NB4 (cell line): ENCODE measurements at regions not wholly inside any gene's neighbourhood (a gene's known extent, or its start where the extent isn't known, plus 50 kb on each side); places are given as distances from the start of the nearest gene placed in this dataset.

ENCODE experiments used
- MYC ChIP-seq: IDR thresholded peaks from 2 replicates; pipeline ENCODE4 v1.6.1; 2011; ENCODE audit warnings: low read depth, low read length
- POLR2A ChIP-seq: IDR thresholded peaks from 2 replicates; pipeline ENCODE4 v1.6.1; 2011; ENCODE audit warnings: mild to moderate bottlenecking; ENCODE audit not compliant: insufficient read length; ENCODE audit errors: extremely low read depth
- TF ChIP-seq, protein P1 (sequence below): IDR thresholded peaks from one replicate; pipeline ENCODE4 v1.5.1; 2012; ENCODE audit warnings: low read depth, low read length
- TF ChIP-seq, protein P2 (sequence below): IDR thresholded peaks from 2 replicates; pipeline ENCODE4 v1.6.1; 2011; ENCODE audit warnings: low read depth, low read length

DNA sequence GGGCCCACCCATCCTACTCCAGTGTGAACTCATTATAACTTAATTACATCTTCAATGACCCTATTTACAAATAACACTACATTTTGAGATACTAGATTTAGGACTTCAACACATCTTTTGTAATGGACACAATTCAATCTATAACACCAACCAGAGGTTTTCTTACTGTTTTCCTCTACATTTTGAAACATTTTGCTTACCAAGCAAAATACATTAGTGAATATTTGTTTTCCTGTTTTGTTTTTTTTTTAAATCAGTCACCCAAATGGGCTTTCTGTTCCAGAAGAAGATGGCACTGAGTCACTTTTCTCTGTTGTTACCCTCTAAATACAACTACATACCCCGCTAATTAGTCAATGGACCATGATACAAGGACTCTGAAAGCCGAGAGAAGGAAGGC lies 69.2 kb upstream of the PRNP start:
- TF ChIP-seq, protein P1, sequence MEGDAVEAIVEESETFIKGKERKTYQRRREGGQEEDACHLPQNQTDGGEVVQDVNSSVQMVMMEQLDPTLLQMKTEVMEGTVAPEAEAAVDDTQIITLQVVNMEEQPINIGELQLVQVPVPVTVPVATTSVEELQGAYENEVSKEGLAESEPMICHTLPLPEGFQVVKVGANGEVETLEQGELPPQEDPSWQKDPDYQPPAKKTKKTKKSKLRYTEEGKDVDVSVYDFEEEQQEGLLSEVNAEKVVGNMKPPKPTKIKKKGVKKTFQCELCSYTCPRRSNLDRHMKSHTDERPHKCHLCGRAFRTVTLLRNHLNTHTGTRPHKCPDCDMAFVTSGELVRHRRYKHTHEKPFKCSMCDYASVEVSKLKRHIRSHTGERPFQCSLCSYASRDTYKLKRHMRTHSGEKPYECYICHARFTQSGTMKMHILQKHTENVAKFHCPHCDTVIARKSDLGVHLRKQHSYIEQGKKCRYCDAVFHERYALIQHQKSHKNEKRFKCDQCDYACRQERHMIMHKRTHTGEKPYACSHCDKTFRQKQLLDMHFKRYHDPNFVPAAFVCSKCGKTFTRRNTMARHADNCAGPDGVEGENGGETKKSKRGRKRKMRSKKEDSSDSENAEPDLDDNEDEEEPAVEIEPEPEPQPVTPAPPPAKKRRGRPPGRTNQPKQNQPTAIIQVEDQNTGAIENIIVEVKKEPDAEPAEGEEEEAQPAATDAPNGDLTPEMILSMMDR, result no peak
- TF ChIP-seq POLR2A (no peak), MYC (no peak)
- TF ChIP-seq, protein P2, sequence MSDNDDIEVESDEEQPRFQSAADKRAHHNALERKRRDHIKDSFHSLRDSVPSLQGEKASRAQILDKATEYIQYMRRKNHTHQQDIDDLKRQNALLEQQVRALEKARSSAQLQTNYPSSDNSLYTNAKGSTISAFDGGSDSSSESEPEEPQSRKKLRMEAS, result no peak
